Ishikawa (cell line): ENCODE measurements at regions not wholly inside any gene's neighbourhood (a gene's known extent, or its start where the extent isn't known, plus 50 kb on each side); places are given as distances from the start of the nearest gene placed in this dataset.

Experiments
- CREB1 ChIP-seq: IDR thresholded peaks from 2 replicates; pipeline ENCODE4 v1.6.1; 2012; ENCODE audit warnings: low read depth
- EP300 ChIP-seq: IDR thresholded peaks from 2 replicates; pipeline ENCODE4 v1.6.1; 2012; ENCODE audit warnings: borderline replicate concordance
- MAX ChIP-seq: IDR thresholded peaks from 2 replicates; pipeline ENCODE4 v1.6.1; 2012
- RAD21 ChIP-seq: IDR thresholded peaks from 2 replicates; pipeline ENCODE4 v1.6.1; 2012; ENCODE audit warnings: low read depth
- REST ChIP-seq: IDR thresholded peaks from 2 replicates; pipeline ENCODE4 v1.6.1; 2012; ENCODE audit warnings: low read depth, mild to moderate bottlenecking
- TEAD4 ChIP-seq: IDR thresholded peaks from 2 replicates; pipeline ENCODE4 v1.6.1; 2012
- YY1 ChIP-seq: IDR thresholded peaks from 2 replicates; pipeline ENCODE4 v1.6.1; 2012; ENCODE audit warnings: low read depth
- ZBTB7A ChIP-seq: IDR thresholded peaks from 2 replicates; pipeline ENCODE4 v1.6.1; 2012; ENCODE audit warnings: low read depth

DNA sequence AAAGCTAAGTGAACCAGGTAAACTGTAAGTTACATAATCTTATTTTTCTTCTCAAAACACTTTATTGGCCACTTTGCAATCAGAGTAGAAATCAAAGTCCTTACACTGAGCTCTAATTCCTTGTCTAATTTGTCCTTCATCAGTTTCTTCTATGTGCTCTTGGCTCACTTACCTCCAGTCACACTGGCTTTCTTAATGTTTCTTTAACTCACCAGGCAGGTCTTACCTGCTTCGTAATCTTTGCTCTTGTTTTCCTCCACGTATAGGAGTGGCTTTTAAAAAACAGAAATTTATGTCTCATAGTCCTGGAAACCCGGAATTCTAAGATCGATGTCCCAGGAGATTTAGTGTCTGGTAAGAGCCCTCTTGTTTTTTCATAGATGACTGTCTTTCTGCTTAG is 1462.1 kb downstream of the FSTL5 start:
- no peak for TF ChIP-seq MAX
- no peak for TF ChIP-seq CREB1
- TF ChIP-seq REST: no peak
- no peak for TF ChIP-seq YY1
- no peak for TF ChIP-seq TEAD4
- TF ChIP-seq ZBTB7A: no peak
- no peak for TF ChIP-seq RAD21
- no peak for TF ChIP-seq EP300
